Right atrium auricular region (tissue), 2 donors: ENCODE measurements at regions not wholly inside any gene's neighbourhood (a gene's known extent, or its start where the extent isn't known, plus 50 kb on each side); places are given as distances from the start of the nearest gene placed in this dataset.
"Not testable (repeated sequence)": the region's sequence is repeated elsewhere in the genome, so short reads cannot be mapped to it uniquely, and the experiment has no call there.

Source experiments
- DNase-seq: peaks from one replicate; pipeline ENCODE4 v3.0.0-alpha.2; 2019; ENCODE audit warnings: low spot score
- H3K27ac ChIP-seq, 2 donors: fragments of 200-600 bp; sonication (generic); 1 replicate in 1 of 2; 2 replicates in 1 of 2; pipeline ENCODE4 v1.5.1; 2016 to 2019
- H3K27me3 ChIP-seq, 2 donors: fragments of 200-600 bp; sonication (generic); one replicate each; pipeline versions ENCODE4 v1.5.1 to v1.6.0; 2017 to 2019
- H3K36me3 ChIP-seq: fragments of 200-600 bp; sonication (generic); one replicate; pipeline ENCODE4 v1.5.1; 2016
- H3K4me1 ChIP-seq, 2 donors: fragments of 200-600 bp; sonication (generic); one replicate each; pipeline versions ENCODE4 v1.5.1 to v1.6.0; 2017 to 2019
- H3K4me3 ChIP-seq, 2 donors: fragments of 200-600 bp; sonication (generic); 1 replicate in 1 of 2; 2 replicates in 1 of 2; pipeline ENCODE4 v1.5.1; 2017 to 2019; ENCODE audit warnings: mild to moderate bottlenecking in 1 of 2, moderate library complexity in 1 of 2
- H3K9me3 ChIP-seq, 2 donors: fragments of 200-600 bp; sonication (generic); one replicate each; pipeline ENCODE4 v1.5.1; 2019
- TF ChIP-seq, protein P1 (sequence below), 2 donors: fragments of 200-600 bp; sonication (generic); IDR thresholded peaks; one replicate each; pipeline ENCODE4 v1.5.1; 2019; ENCODE audit warnings: antibody characterized with exemption in 2 of 2

GRCh38 chrX:94937491-94937890 is 1263.5 kb downstream of the FAM133A start:
- Histone ChIP-seq H3K27ac (no peak overlapping the region), H3K36me3 (no peaks in the 10 kb centered on the region), H3K27me3 (no peaks in the 10 kb centered on the region), H3K4me1 (no peaks in the 10 kb centered on the region), H3K4me3 (no peak overlapping the region), H3K9me3 (no peaks in the 10 kb centered on the region)
- TF ChIP-seq, protein P1, sequence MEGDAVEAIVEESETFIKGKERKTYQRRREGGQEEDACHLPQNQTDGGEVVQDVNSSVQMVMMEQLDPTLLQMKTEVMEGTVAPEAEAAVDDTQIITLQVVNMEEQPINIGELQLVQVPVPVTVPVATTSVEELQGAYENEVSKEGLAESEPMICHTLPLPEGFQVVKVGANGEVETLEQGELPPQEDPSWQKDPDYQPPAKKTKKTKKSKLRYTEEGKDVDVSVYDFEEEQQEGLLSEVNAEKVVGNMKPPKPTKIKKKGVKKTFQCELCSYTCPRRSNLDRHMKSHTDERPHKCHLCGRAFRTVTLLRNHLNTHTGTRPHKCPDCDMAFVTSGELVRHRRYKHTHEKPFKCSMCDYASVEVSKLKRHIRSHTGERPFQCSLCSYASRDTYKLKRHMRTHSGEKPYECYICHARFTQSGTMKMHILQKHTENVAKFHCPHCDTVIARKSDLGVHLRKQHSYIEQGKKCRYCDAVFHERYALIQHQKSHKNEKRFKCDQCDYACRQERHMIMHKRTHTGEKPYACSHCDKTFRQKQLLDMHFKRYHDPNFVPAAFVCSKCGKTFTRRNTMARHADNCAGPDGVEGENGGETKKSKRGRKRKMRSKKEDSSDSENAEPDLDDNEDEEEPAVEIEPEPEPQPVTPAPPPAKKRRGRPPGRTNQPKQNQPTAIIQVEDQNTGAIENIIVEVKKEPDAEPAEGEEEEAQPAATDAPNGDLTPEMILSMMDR (IDR thresholded peaks at IDR 0.05), result no peak
- DNase-seq, result no peak

DNA sequence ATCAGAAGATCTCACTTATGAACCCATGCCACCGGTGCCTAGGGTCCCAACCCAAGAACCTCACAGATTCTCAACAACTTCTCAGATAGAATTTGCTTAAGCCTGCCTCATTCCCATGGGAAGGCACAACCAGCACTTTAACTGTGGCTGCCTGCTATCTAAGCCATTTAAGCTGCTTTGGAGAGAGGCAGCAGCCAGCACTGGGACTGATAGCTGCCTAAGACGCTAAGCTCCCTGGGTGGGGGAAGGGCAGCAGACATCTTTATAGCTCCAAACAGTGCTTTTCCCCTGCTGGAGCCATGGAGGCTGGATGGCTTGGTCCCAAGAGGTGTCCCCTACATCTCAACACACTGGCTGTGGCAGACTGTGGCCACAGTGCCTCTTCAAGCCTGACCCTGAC is 1268.6 kb downstream of the FAM133A start:
- no peak for DNase-seq
- Histone ChIP-seq H3K27ac (no peak overlapping the region), H3K4me1 (no peaks in the 10 kb centered on the region), H3K27me3 (no peaks in the 10 kb centered on the region), H3K9me3 (no peaks in the 10 kb centered on the region), H3K36me3 (no peaks in the 10 kb centered on the region), H3K4me3 (no peak overlapping the region)
- TF ChIP-seq, protein P1 (IDR thresholded peaks at IDR 0.05), result no peak

GRCh38 chrX:94946137-94946536 is 1272.1 kb downstream of the FAM133A start:
- DNase-seq, H3K4me1 ChIP-seq, H3K27me3 ChIP-seq, H3K4me3 ChIP-seq, H3K27ac ChIP-seq, H3K9me3 ChIP-seq, H3K36me3 ChIP-seq: not testable (repeated sequence)

GRCh38 chrX:94961730-94962129 is 1287.7 kb downstream of the FAM133A start:
- TF ChIP-seq, protein P1 (IDR thresholded peaks at IDR 0.05), result no peak
- Histone ChIP-seq H3K27me3 (no peaks in the 10 kb centered on the region), H3K4me3 (no peak overlapping the region), H3K9me3 (no peaks in the 10 kb centered on the region), H3K4me1 (no peaks in the 10 kb centered on the region), H3K36me3 (no peaks in the 10 kb centered on the region), H3K27ac (no peak overlapping the region)
- no peak for DNase-seq

GRCh38 chrX:94977562-94977961 is 1303.6 kb downstream of the FAM133A start:
- no peaks in the 10 kb centered on the region for H3K27me3 ChIP-seq

GRCh38 chrX:94977986-94978385 is 1304.0 kb downstream of the FAM133A start:
- Histone ChIP-seq H3K4me3 (no peak overlapping the region), H3K27me3 (no peaks in the 10 kb centered on the region), H3K4me1 (no peaks in the 10 kb centered on the region), H3K9me3 (no peaks in the 10 kb centered on the region), H3K36me3 (no peaks in the 10 kb centered on the region), H3K27ac (no peak overlapping the region)
- no peak for DNase-seq
- TF ChIP-seq, protein P1 (IDR thresholded peaks at IDR 0.05), result no peak

More at GRCh38 chrX:94977562-94977961, 1303.6 kb downstream of the FAM133A start:
- no peak overlapping the region for H3K4me3 ChIP-seq
- no peak overlapping the region for H3K27ac ChIP-seq
- no peaks in the 10 kb centered on the region for H3K4me1 ChIP-seq
- TF ChIP-seq, protein P1 (IDR thresholded peaks at IDR 0.05), result no peak
- H3K36me3 ChIP-seq, result no peaks in the 10 kb centered on the region
- no peaks in the 10 kb centered on the region for H3K9me3 ChIP-seq
- no peak for DNase-seq
